ENCODE measurements at regions not wholly inside any gene's neighbourhood (a gene's known extent, or its start where the extent isn't known, plus 50 kb on each side); places are given as distances from the start of the nearest gene placed in this dataset.

GRCh38 chr21:22842875-22843274 is 1844.7 kb downstream of the NCAM2 start:
- intact Hi-C loops (cut with micrococcal nuclease; ENCODE audit: unreplicated experiment) (no loop called here), in situ Hi-C loops (cut with HindIII; ENCODE audit: low pct_unique_long_range_greater_than_20kb, low sequenced_read_pairs) (no loop called here)
- CTCF ChIA-PET, result no interaction called here
- TF ChIP-seq POLR2AphosphoS5 (IDR thresholded peaks at IDR 0.05; ENCODE audit: low read depth, low read length), result no peak
- TF ChIP-seq TCF7L2 (IDR thresholded peaks at IDR 0.05; ENCODE audit: low read depth, low read length), result no peak
- no peak for TF ChIP-seq SIN3A (IDR thresholded peaks at IDR 0.05; ENCODE audit: borderline replicate concordance, insufficient read depth, low read depth, low read length)
- no peak for TF ChIP-seq REST (IDR thresholded peaks at IDR 0.05; ENCODE audit: insufficient read depth in 1 of 2, low read depth in 2 of 2, low read length in 1 of 2)
- TF ChIP-seq CTCF (IDR thresholded peaks at IDR 0.05), result no peak
- Histone ChIP-seq H3K4me3 (ENCODE audit: low read depth in 2 of 2, low read length in 2 of 2) (no peak overlapping the region), H3K36me3 (ENCODE audit: control insufficient read depth, insufficient read depth, low read length) (no peaks in the 10 kb centered on the region), H3K27ac (ENCODE audit: low read length) (no peak overlapping the region), H3K4me1 (ENCODE audit: control insufficient read depth, insufficient read depth, low read length) (no peaks in the 10 kb centered on the region), H3K9me3 (ENCODE audit: control insufficient read depth, insufficient read depth, low read depth, low read length) (no peaks in the 10 kb centered on the region), H3K27me3 (ENCODE audit: control insufficient read depth, insufficient read depth, low read length) (no peaks in the 10 kb centered on the region)
- ATAC-seq, result no peak
- DNase-seq (ENCODE audit: low read depth, low spot score), result no peak
- no TSS peak for BruUV-seq (replicated peaks)
- POLR2A ChIA-PET, result no interaction called here

DNA sequence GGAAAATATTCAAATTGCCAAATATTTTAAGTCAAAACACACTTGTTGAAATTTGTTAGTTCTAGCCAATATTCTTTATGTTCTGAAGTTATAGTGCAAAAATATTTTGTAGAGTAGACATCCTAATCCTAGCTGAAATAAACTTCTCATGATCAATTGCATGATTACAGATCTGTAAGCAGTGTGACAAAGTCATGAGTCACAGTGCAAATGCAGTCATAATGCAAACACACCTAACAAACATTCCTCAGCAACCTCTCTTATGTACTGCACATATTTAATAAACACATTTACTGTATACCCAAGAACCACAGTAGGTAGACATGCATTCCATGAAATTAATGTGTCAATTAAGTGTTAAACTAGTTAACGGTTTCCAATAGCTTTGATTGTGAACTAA is 1857.4 kb downstream of the NCAM2 start:
- in situ Hi-C loops (cut with HindIII; ENCODE audit: low pct_unique_long_range_greater_than_20kb, low sequenced_read_pairs) (no loop called here), intact Hi-C loops (cut with micrococcal nuclease; ENCODE audit: unreplicated experiment) (no loop called here)
- ChIA-PET CTCF (no interaction called here), POLR2A (no interaction called here)
- Histone ChIP-seq H3K27me3 (ENCODE audit: control insufficient read depth, insufficient read depth, low read length) (no peaks in the 10 kb centered on the region), H3K36me3 (ENCODE audit: control insufficient read depth, insufficient read depth, low read length) (no peaks in the 10 kb centered on the region), H3K4me1 (ENCODE audit: control insufficient read depth, insufficient read depth, low read length) (no peaks in the 10 kb centered on the region; the same call in 1 of the 2 replicates), H3K9me3 (ENCODE audit: control insufficient read depth, insufficient read depth, low read depth, low read length) (no peaks in the 10 kb centered on the region), H3K27ac (ENCODE audit: low read length) (no peak overlapping the region), H3K4me3 (ENCODE audit: low read depth in 2 of 2, low read length in 2 of 2) (no peak overlapping the region)
- BruUV-seq (replicated peaks), result no TSS peak
- ATAC-seq (peak; percentile 97), DNase-seq (ENCODE audit: low read depth, low spot score) (peak; percentile 63)
- TF ChIP-seq CTCF (IDR thresholded peaks at IDR 0.05) (no peak), POLR2AphosphoS5 (IDR thresholded peaks at IDR 0.05; ENCODE audit: low read depth, low read length) (peak; percentile 29; the same call in 1 of the 2 replicates)

GRCh38 chr21:22871692-22872091 is 1873.5 kb downstream of the NCAM2 start:
- H3K9me3 ChIP-seq (ENCODE audit: control insufficient read depth, insufficient read depth, low read depth, low read length), result no peaks in the 10 kb centered on the region
- no peak for DNase-seq (ENCODE audit: low read depth, low spot score)
- POLR2A ChIA-PET, result no interaction called here
- H3K4me1 ChIP-seq (ENCODE audit: control insufficient read depth, insufficient read depth, low read length), result no peaks in the 10 kb centered on the region
- TF ChIP-seq TCF7L2 (IDR thresholded peaks at IDR 0.05; ENCODE audit: low read depth, low read length), result no peak
- no peak for TF ChIP-seq REST (IDR thresholded peaks at IDR 0.05; ENCODE audit: insufficient read depth in 1 of 2, low read depth in 2 of 2, low read length in 1 of 2)
- no peak for TF ChIP-seq POLR2AphosphoS5 (IDR thresholded peaks at IDR 0.05; ENCODE audit: low read depth, low read length)
- TF ChIP-seq CTCF (IDR thresholded peaks at IDR 0.05), result no peak
- TF ChIP-seq SIN3A (IDR thresholded peaks at IDR 0.05; ENCODE audit: borderline replicate concordance, insufficient read depth, low read depth, low read length), result no peak
- CTCF ChIA-PET, result no interaction called here
- H3K4me3 ChIP-seq (ENCODE audit: low read depth in 2 of 2, low read length in 2 of 2), result no peak overlapping the region
- intact Hi-C loops (cut with micrococcal nuclease; ENCODE audit: unreplicated experiment), result no loop called here
- no peak overlapping the region for H3K27ac ChIP-seq (ENCODE audit: low read length)
- no peaks in the 10 kb centered on the region for H3K36me3 ChIP-seq (ENCODE audit: control insufficient read depth, insufficient read depth, low read length)
- H3K27me3 ChIP-seq (ENCODE audit: control insufficient read depth, insufficient read depth, low read length), result no peaks in the 10 kb centered on the region
- ATAC-seq, result no peak
- in situ Hi-C loops (cut with HindIII; ENCODE audit: low pct_unique_long_range_greater_than_20kb, low sequenced_read_pairs), result no loop called here
- BruUV-seq (replicated peaks), result no TSS peak

Data from Panc1 (cell line).